Gastroesophageal sphincter (tissue), 4 donors: ENCODE measurements at regions not wholly inside any gene's neighbourhood (a gene's known extent, or its start where the extent isn't known, plus 50 kb on each side); places are given as distances from the start of the nearest gene placed in this dataset.

Experiments used
- ATAC-seq: fragments of 150-250 bp; one replicate; pipeline ENCODE4 v1.9.1; 2016; ENCODE audit warnings: mild to moderate bottlenecking, moderate library complexity
- H3K27ac ChIP-seq, 4 donors: fragments of 200-600 bp; sonication (generic) in 3 of 4; 1 replicate in 3 of 4; 2 replicates in 1 of 4; pipeline ENCODE4 v1.5.1; 2016 to 2019
- H3K27me3 ChIP-seq: fragments of 200-600 bp; sonication (generic); one replicate; pipeline ENCODE4 v1.5.1; 2019
- H3K36me3 ChIP-seq, 2 donors: fragments of 200-600 bp; sonication (generic); one replicate each; pipeline ENCODE4 v1.5.1; 2019; ENCODE audit warnings: control low read depth in 1 of 2
- H3K4me1 ChIP-seq, 3 donors: fragments of 200-600 bp; sonication (generic); 1 replicate in 2 of 3; 2 replicates in 1 of 3; pipeline ENCODE4 v1.5.1; 2016 to 2019; ENCODE audit warnings: control low read depth in 2 of 3
- H3K4me3 ChIP-seq, 2 donors: fragments of 200-600 bp; sonication (generic); one replicate each; pipeline ENCODE4 v1.5.1; 2019; ENCODE audit warnings: mild to moderate bottlenecking in 1 of 2, moderate library complexity in 1 of 2
- H3K9me3 ChIP-seq, 3 donors: fragments of 200-600 bp; sonication (generic); one replicate each; pipeline ENCODE4 v1.5.1; 2017 to 2019; ENCODE audit warnings: control low read depth in 2 of 3
- EP300 ChIP-seq: sonication (generic); formaldehyde crosslinking; IDR thresholded peaks from one replicate; pipeline ENCODE4 v1.6.1; 2017; ENCODE audit warnings: antibody characterized with exemption, mild to moderate bottlenecking
- POLR2A ChIP-seq, 2 donors: fragments of 450-650 bp; IDR thresholded peaks; one replicate each; pipeline ENCODE4 v1.6.1; 2017; ENCODE audit warnings: antibody characterized with exemption in 2 of 2, mild to moderate bottlenecking in 2 of 2, moderate library complexity in 1 of 2
- POLR2AphosphoS5 ChIP-seq: sonication (generic); formaldehyde crosslinking; IDR thresholded peaks from one replicate; pipeline ENCODE4 v1.6.1; 2017; ENCODE audit warnings: antibody characterized with exemption
- WGBS, 2 donors: methylation state at CpG; one replicate each; pipeline ENCODE4 v1.1.5; 2018; ENCODE audit warnings: low coverage in 1 of 2; 5-methylcytosine and 5-hydroxymethylcytosine counted together
- TF ChIP-seq, protein P1 (sequence below), 4 experiments: fragments of 200-600 bp in 2 of 4; fragments of 450-650 bp in 2 of 4; sonication (generic) in 1 of 4; IDR thresholded peaks; one replicate each; pipeline ENCODE4 v1.5.1; 2017 to 2019; ENCODE audit warnings: antibody characterized with exemption in 4 of 4, mild to moderate bottlenecking in 2 of 4, moderate library complexity in 2 of 4

DNA sequence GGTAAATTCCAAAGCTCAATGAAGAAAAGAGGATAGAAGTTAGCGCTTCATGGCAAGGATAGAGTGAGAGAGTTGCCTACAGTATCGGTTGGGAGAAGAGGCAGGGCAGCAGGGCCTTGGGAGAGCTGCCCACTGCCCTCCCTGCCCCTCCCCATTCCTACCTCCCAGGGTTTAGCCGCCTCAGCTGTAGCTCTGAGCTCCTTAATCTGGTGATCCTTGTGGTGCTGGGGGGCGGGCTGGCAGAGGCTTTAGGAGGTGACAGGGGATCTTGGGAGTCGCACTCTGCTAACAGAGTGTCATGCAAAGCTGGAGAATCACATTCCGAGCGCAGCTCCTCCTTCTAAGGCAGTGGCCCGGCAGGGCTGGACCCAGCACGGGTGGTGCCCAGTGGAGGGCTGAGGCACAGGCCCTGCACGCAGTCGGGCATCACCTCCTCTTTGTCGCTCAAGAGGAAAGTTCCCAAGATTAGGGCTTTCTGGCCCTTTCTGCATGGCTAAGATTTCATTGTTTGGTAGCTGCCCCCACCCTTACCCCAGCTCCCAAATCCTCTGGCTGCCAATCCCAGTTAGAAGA is 57.1 kb upstream of the POLG start:
- 29 to 55% methylated on average over 2 to 5 of the region's 12 CpGs for WGBS, 2 donors
- ATAC-seq: no peak

GRCh38 chr15:89389841-89390603 is 55.4 kb upstream of the POLG start:
- ATAC-seq: no peak
- H3K4me3 ChIP-seq: no peak overlapping the region
- no peaks in the 10 kb centered on the region for H3K4me1 ChIP-seq
- H3K27me3 ChIP-seq: peaks cover 64% of the 10 kb centered on the region
- H3K36me3 ChIP-seq: no peaks in the 10 kb centered on the region
- no peaks in the 10 kb centered on the region for H3K9me3 ChIP-seq
- 73 to 92% methylated on average over 3 to 4 of the region's 19 CpGs for WGBS, 2 donors
- H3K27ac ChIP-seq: no peak overlapping the region
- TF ChIP-seq POLR2AphosphoS5 (no peak), EP300 (no peak), POLR2A (IDR thresholded peaks at IDR 0.05) (no peak)
- TF ChIP-seq, protein P1, sequence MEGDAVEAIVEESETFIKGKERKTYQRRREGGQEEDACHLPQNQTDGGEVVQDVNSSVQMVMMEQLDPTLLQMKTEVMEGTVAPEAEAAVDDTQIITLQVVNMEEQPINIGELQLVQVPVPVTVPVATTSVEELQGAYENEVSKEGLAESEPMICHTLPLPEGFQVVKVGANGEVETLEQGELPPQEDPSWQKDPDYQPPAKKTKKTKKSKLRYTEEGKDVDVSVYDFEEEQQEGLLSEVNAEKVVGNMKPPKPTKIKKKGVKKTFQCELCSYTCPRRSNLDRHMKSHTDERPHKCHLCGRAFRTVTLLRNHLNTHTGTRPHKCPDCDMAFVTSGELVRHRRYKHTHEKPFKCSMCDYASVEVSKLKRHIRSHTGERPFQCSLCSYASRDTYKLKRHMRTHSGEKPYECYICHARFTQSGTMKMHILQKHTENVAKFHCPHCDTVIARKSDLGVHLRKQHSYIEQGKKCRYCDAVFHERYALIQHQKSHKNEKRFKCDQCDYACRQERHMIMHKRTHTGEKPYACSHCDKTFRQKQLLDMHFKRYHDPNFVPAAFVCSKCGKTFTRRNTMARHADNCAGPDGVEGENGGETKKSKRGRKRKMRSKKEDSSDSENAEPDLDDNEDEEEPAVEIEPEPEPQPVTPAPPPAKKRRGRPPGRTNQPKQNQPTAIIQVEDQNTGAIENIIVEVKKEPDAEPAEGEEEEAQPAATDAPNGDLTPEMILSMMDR (IDR thresholded peaks at IDR 0.05): no peak

More for the DNA sequence above, 57.1 kb upstream of the POLG start:
- peaks cover 81% of the 10 kb centered on the region for H3K27me3 ChIP-seq
- no peaks in the 10 kb centered on the region for H3K36me3 ChIP-seq
- no peak overlapping the region for H3K4me3 ChIP-seq
- no peak overlapping the region for H3K27ac ChIP-seq
- no peak for TF ChIP-seq POLR2A (IDR thresholded peaks at IDR 0.05)
- TF ChIP-seq EP300: no peak
- TF ChIP-seq, protein P1 (IDR thresholded peaks at IDR 0.05): no peak
- no peak for TF ChIP-seq POLR2AphosphoS5
- no peaks in the 10 kb centered on the region for H3K4me1 ChIP-seq
- no peaks in the 10 kb centered on the region for H3K9me3 ChIP-seq

GRCh38 chr15:89387140-89387903 is 52.7 kb upstream of the POLG start:
- no peak overlapping the region for H3K27ac ChIP-seq
- peak; percentile 23 for ATAC-seq
- no peaks in the 10 kb centered on the region for H3K36me3 ChIP-seq
- no peaks in the 10 kb centered on the region for H3K9me3 ChIP-seq
- H3K27me3 ChIP-seq: peaks cover 56% of the 10 kb centered on the region
- 90% methylated on average over 9 of the region's 12 CpGs; no CpG with 5 or more reads in 1 of the 2 donors for WGBS, 2 donors
- no peak overlapping the region for H3K4me3 ChIP-seq
- TF ChIP-seq POLR2A (IDR thresholded peaks at IDR 0.05): no peak
- TF ChIP-seq, protein P1 (IDR thresholded peaks at IDR 0.05): no peak
- no peak for TF ChIP-seq EP300
- no peak for TF ChIP-seq POLR2AphosphoS5
- peaks cover 0 to 6% (median 3%) of the 10 kb centered on the region in 3 donors for H3K4me1 ChIP-seq

DNA sequence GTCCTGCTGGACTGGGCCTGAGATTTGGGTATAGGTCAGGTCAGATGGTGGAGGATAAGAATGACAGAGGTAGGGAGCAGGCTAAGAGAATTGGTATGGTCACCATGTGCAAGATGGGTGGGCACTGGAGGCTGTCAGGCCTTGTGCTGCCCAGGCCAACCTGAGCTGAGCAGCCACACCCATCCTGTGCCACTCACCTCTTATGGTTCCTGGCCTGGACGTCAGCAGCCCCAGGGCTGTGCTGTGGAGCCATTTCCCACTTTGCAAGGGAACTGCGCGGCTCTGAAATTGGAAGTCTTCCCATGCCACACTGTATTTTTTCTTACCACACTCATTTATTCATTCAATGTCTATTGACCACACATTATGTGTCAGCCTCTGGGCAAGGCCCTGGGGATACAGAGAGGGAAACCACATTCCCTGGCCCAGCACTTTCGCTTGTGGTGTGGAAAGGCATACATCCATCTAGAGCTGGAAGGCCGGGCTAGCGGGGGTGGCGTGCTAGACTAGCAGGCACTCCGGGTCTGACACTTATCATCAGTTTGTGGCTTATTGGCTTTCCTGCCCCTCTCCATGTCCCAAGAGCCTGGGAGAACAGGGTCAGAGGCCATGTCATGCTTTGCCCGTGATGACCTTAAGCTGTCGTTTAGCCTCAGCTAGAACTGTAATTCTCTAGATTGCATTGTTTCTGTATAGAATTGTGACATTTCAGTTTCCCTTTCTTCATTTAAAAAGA is 51.1 kb upstream of the POLG start:
- Histone ChIP-seq H3K27me3 (peaks cover 56% of the 10 kb centered on the region), H3K4me3 (no peak overlapping the region), H3K36me3 (no peaks in the 10 kb centered on the region), H3K4me1 (peaks cover 0 to 6% (median 3%) of the 10 kb centered on the region in 3 donors), H3K27ac (no peak overlapping the region), H3K9me3 (no peaks in the 10 kb centered on the region)
- WGBS, 2 donors: 85 to 89% methylated on average over 6 to 10 of the region's 10 CpGs
- TF ChIP-seq, protein P1 (IDR thresholded peaks at IDR 0.05): no peak
- TF ChIP-seq POLR2A (IDR thresholded peaks at IDR 0.05) (no peak), EP300 (no peak), POLR2AphosphoS5 (no peak)
- no peak for ATAC-seq
